ENCODE measurements at regions not wholly inside any gene's neighbourhood (a gene's known extent, or its start where the extent isn't known, plus 50 kb on each side); places are given as distances from the start of the nearest gene placed in this dataset.

GRCh38 chr18:39698436-39698835 is 2132.8 kb upstream of the CELF4 start:
- DNase-seq, result no peak

- DNase-seq, result no peak
These were observed 2127.8 kb upstream of the CELF4 start for GRCh38 chr18:39693359-39693758.

DNA sequence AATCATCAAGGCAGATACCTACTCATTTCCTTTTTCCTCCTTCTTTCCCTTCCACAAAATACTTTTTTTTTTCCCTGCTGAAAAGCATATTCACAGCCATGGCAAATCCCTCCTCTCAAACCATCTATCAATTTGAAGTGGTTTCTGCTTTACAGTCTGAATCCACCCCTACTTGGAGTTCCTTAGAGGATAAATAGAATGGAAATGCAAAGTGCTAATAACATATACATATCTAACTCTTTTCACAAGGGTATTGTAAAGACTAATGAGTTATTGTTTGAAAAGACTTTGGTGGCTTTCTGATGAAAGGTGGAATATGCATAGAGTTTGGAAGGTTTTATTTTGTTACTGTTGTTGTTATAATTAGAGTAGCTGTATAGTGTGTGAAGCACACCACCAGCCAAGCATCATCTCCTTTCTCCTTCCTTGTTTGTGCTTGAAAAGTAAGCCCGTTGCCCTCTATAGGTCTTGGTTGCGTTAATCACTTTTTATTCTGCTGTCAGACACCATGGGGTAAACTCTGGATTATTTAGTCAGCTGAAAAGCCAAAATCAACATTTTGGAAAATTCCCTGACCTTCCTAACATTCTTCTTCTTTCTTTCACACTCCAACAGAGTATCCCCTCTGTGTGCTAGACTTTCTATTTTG is 2126.9 kb upstream of the CELF4 start:
- no peak for DNase-seq

GRCh38 chr18:39685303-39685902 is 2119.8 kb upstream of the CELF4 start:
- no peak for DNase-seq

GRCh38 chr18:39681061-39681460 is 2115.5 kb upstream of the CELF4 start:
- DNase-seq, result no peak

- no peak for DNase-seq
These were observed 2110.3 kb upstream of the CELF4 start for GRCh38 chr18:39675906-39676305.

- DNase-seq, result no peak
These were observed 2109.8 kb upstream of the CELF4 start for GRCh38 chr18:39675368-39675767.

DNA sequence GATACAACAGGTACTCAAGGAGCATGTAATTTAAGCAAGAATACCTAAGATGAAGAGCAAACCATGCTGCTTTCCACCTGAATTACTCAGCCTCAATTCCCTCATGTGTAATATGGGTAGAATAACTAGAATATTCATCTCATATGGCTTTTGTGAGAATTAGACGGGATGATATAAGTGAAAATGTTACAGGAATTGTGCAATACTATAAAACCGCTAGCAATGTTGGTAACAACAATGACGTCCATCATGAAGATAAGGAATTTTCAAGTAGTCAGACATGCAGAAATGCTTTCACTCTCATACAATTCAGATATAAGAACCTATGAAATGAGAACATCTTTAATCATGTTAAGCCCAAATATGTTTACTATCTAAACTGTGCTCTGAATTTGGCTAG is 2106.6 kb upstream of the CELF4 start:
- no peak for DNase-seq

DNA sequence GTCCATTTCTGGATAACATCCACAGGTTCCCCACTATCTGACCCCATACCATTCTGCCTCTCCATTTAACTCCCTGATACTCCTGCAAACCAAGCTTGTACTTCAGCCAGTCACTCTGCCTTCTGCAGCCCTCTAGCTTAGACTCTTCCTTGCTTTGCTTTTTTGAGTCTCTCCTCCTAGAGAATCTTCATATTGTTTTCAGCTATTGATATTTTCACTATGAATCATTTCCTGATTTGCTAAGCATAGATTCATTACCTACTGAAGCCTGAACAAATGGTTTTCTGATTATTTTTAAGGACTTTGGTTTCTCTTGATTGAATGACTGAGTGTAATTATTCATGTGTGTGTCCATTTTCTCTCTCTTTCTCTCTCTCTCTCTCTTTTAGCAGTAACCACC is 2102.3 kb upstream of the CELF4 start:
- no peak for DNase-seq

DNA sequence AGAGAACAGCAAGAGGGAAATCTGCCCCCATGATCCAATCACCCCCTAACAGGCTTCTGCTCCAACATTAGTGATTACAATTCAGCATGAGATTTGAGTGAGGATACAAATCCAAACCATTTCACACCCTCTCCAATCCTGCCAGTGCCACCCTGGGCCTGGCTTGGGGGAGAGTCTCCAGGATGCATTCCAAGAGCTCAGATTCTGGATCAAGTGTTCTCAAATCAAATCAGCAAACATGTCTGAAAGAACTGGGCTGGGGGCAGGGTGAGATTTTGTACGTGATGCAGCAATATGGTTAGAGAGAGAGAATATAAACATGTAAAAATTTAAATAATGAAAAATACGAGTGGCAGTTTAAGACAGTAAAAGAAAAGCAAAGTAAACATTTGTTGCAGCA is 2100.9 kb upstream of the CELF4 start:
- DNase-seq, result no peak

DNA sequence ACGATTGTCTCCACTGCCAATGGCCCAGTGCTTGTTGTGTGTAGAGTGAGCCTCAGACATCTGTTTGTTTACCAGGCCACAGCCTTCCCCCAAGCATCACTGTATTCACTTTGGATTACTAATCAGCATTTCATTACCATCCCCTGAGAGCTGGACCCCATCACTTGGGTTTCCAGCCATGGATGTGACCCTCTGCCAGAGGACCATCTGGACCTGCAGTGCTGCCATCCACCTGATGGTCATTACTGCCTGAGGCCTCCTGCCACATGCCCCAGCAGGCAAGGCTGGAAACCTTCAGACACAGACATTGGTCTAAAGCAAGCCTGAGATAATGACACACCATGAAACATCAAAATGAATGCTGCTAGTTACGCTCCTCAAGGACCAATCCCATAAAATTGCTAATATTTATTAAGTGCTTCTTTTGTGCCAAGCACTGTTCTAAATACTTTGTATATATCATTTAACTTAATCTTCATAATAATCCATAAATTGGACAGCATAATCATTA is 2096.3 kb upstream of the CELF4 start:
- DNase-seq, result no peak

- DNase-seq, result no peak
These were observed 2094.5 kb upstream of the CELF4 start for GRCh38 chr18:39660141-39660540.

- no peak for DNase-seq
These were observed 2089.7 kb upstream of the CELF4 start for GRCh38 chr18:39655341-39655740.

DNA sequence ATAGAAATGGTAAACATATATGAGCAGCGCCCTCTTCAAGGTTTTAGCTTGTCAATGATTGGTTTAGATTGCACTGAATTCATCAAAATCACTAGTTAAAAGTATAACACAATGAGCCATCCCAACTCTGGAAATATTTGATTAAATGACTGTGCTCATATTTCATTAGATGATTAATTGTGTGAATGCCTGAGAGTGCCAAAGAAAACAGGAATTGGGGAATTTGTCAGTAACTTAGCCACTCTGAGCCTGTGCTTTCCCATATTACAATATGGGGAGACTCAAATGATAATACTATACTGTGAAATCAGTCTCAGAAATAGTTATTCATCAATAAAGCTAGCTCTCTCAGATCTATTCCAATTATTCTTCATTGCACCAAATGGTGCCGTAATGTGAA is 2087.6 kb upstream of the CELF4 start:
- DNase-seq, result no peak

DNA sequence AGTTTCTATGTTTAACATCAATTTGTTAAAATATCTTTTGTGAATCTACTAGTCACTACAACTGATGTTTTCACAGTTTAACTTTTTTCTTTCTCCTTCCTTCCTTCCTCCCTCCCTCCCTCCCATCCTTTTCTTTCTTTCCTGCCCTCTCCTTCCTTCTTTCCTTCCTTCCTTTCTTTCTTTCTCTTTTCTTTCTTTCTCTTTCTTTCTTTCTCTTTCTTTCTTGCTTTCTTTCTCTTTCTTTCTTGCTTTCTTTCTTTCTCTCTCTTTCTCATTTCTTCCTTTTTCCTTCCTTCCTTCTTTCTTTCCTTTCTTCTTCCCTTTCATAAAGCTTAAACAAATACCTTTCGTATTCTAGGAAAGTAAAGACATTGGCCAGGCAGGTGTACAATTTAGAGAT is 2083.0 kb upstream of the CELF4 start:
- no peak for DNase-seq

GRCh38 chr18:39647627-39648534 is 2082.3 kb upstream of the CELF4 start:
- DNase-seq, result no peak

- DNase-seq, result no peak
These were observed 2072.6 kb upstream of the CELF4 start for GRCh38 chr18:39638224-39638623.

GRCh38 chr18:39636931-39637330 is 2071.3 kb upstream of the CELF4 start:
- no peak for DNase-seq

- DNase-seq, result no peak
These were observed 2070.4 kb upstream of the CELF4 start for GRCh38 chr18:39635966-39636365.

GRCh38 chr18:39635192-39635591 is 2069.6 kb upstream of the CELF4 start:
- DNase-seq, result no peak

GRCh38 chr18:39627936-39628335 is 2062.3 kb upstream of the CELF4 start:
- no peak for DNase-seq

- DNase-seq, result no peak
These were observed 2059.4 kb upstream of the CELF4 start for GRCh38 chr18:39624961-39625360.

DNA sequence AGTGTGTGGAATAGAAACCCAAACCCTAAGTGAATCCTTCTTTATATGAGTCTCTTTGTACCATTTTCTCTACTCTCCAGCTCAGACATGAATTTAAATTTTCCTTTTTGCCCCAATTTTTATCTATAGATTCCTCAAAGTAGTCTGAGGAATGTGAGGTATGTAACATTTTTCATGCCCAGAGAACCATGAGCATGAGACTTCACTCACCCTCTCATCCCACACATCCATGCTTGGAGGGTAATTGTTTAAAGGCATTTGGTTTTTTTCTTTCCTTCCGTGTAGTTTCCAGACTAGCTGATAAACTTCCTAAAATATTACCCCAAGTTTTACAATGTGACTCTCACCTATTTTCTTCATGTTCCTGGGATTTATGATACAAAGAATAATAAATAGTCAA is 2056.8 kb upstream of the CELF4 start:
- no peak for DNase-seq
